CD14-positive monocyte (primary cell): ENCODE measurements at regions not wholly inside any gene's neighbourhood (a gene's known extent, or its start where the extent isn't known, plus 50 kb on each side); places are given as distances from the start of the nearest gene placed in this dataset.

ENCODE experiments used
- DNase-seq, 3 donors: peaks; one replicate each; pipeline ENCODE4 v3.0.0-alpha.2; 2011 to 2022
- H2AFZ ChIP-seq: 2 replicates; pipeline ENCODE4 v1.6.0; 2012; ENCODE audit warnings: mild to moderate bottlenecking, low read depth, low read length, inconsistent platforms; ENCODE audit not compliant: insufficient read depth, poor library complexity, severe bottlenecking
- H3K27ac ChIP-seq, 2 donors: 1 replicate in 1 of 2; 2 replicates in 1 of 2; pipeline ENCODE4 v1.5.1; 2012 to 2013; ENCODE audit warnings: low read length in 2 of 2, control low read depth in 1 of 2, inconsistent platforms in 1 of 2, low read depth in 1 of 2, mild to moderate bottlenecking in 1 of 2
- H3K27me3 ChIP-seq, 2 donors: one replicate each; pipeline versions ENCODE4 v1.6.0 to v1.6.1; 2011 to 2013; ENCODE audit warnings: low read length in 2 of 2; ENCODE audit not compliant: control insufficient read depth in 2 of 2, insufficient read depth in 2 of 2
- H3K36me3 ChIP-seq, 2 donors: replicated peaks in 1 of 2; 1 replicate in 1 of 2; 2 replicates in 1 of 2; pipeline versions ENCODE4 v1.5.1 to v1.6.1; 2012 to 2013; ENCODE audit warnings: low read length in 2 of 2, control low read depth in 1 of 2, inconsistent platforms in 1 of 2, mild to moderate bottlenecking in 1 of 2; ENCODE audit not compliant: insufficient read depth in 2 of 2, control insufficient read depth in 1 of 2
- H3K4me1 ChIP-seq, 2 donors: 1 replicate in 1 of 2; 2 replicates in 1 of 2; pipeline versions ENCODE4 v1.5.1 to v1.6.1; 2012 to 2013; ENCODE audit warnings: low read length in 2 of 2, control low read depth in 1 of 2, inconsistent platforms in 1 of 2, mild to moderate bottlenecking in 1 of 2, moderate library complexity in 1 of 2; ENCODE audit not compliant: insufficient read depth in 2 of 2, control insufficient read depth in 1 of 2
- H3K4me2 ChIP-seq: replicated peaks from 2 replicates; pipeline ENCODE3; 2012; ENCODE audit warnings: low read length, moderate library complexity, mild to moderate bottlenecking; ENCODE audit not compliant: poor library complexity, severe bottlenecking; ENCODE audit errors: extremely low read depth
- H3K4me3 ChIP-seq, 3 experiments: fragments of 200-600 bp in 1 of 3; sonication (generic) in 1 of 3; replicated peaks in 1 of 3; 1 replicate in 2 of 3; 2 replicates in 1 of 3; pipeline ENCODE4 v1.5.1; 2011 to 2013; ENCODE audit warnings: low read length in 3 of 3, mild to moderate bottlenecking in 3 of 3, control low read depth in 2 of 3, low read depth in 2 of 3, inconsistent platforms in 1 of 3, moderate library complexity in 1 of 3
- H3K79me2 ChIP-seq: 2 replicates; pipeline ENCODE4 v1.6.0; 2012; ENCODE audit warnings: mild to moderate bottlenecking, control low read depth, inconsistent platforms, low read length, moderate library complexity; ENCODE audit not compliant: insufficient read depth
- H3K9ac ChIP-seq: 2 replicates; pipeline ENCODE4 v1.6.0; 2017; ENCODE audit warnings: low read length, mild to moderate bottlenecking; ENCODE audit not compliant: insufficient read depth, poor library complexity, severe bottlenecking
- H3K9me3 ChIP-seq, 2 donors: replicated peaks in 1 of 2; 1 replicate in 1 of 2; 2 replicates in 1 of 2; pipeline versions ENCODE4 v1.5.1 to v1.6.1; 2012 to 2013; ENCODE audit warnings: low read length in 2 of 2, control low read depth in 1 of 2; ENCODE audit not compliant: control insufficient read depth in 1 of 2, insufficient read depth in 1 of 2
- H4K20me1 ChIP-seq: 2 replicates; pipeline ENCODE4 v1.6.0; 2012; ENCODE audit warnings: mild to moderate bottlenecking, low read length, control low read depth, moderate library complexity; ENCODE audit not compliant: insufficient read depth
- H3K27ac Mint-ChIP-seq, 7 donors: one replicate each; pipeline ENCODE4 v1.8.0; 2020; ENCODE audit warnings: mild to moderate bottlenecking in 7 of 7, mixed read lengths in 7 of 7, moderate library complexity in 6 of 7, inconsistent platforms in 2 of 7
- H3K27me3 Mint-ChIP-seq, 3 donors: one replicate each; pipeline ENCODE4 v1.8.0; 2021 to 2022; ENCODE audit warnings: low read depth in 3 of 3, mild to moderate bottlenecking in 3 of 3, mixed read lengths in 3 of 3, moderate library complexity in 3 of 3, inconsistent platforms in 1 of 3
- H3K36me3 Mint-ChIP-seq, 2 donors: one replicate each; pipeline ENCODE4 v1.8.0; 2020; ENCODE audit warnings: mixed read lengths in 2 of 2, inconsistent platforms in 1 of 2, mild to moderate bottlenecking in 1 of 2
- H3K4me1 Mint-ChIP-seq: one replicate; pipeline ENCODE4 v1.8.0; 2020; ENCODE audit warnings: mild to moderate bottlenecking, mixed read lengths
- H3K4me3 Mint-ChIP-seq, 2 donors: one replicate each; pipeline ENCODE4 v1.8.0; 2020; ENCODE audit warnings: mild to moderate bottlenecking in 2 of 2, mixed read lengths in 2 of 2, moderate library complexity in 1 of 2
- H3K9me3 Mint-ChIP-seq, 7 donors: one replicate each; pipeline ENCODE4 v1.8.0; 2020 to 2022; ENCODE audit warnings: mixed read lengths in 7 of 7, mild to moderate bottlenecking in 6 of 7, moderate library complexity in 6 of 7, inconsistent platforms in 2 of 7
- CTCF ChIP-seq: fragments of 200-600 bp; IDR thresholded peaks from one replicate; pipeline ENCODE4 v1.8.0; 2022; ENCODE audit warnings: antibody characterized with exemption, mild to moderate bottlenecking
- WGBS: methylation state at CpG from one replicate; pipeline ENCODE4 v1.1.5; 2013; ENCODE audit warnings: missing lambda C conversion rate; ENCODE audit not compliant: insufficient coverage; 5-methylcytosine and 5-hydroxymethylcytosine counted together
- intact Hi-C, 2 donors: fragments of 100-400 bp; cut with micrococcal nuclease; formaldehyde crosslinking; loops; one replicate each; pipeline versions ENCODE4 v1.15.0 to v1.15.1; 2023

- Mint-ChIP-seq H3K4me1 (no peaks in the 10 kb centered on the region), H3K4me3 (no peak overlapping the region), H3K9me3 (peaks cover 31 to 72% (median 57%) of the 10 kb centered on the region in 7 donors), H3K27me3 (peaks cover 0 to 2% (median 0%) of the 10 kb centered on the region in 3 donors), H3K27ac (no peak overlapping the region), H3K36me3 (peaks cover 0 to 2% of the 10 kb centered on the region in 2 donors)
- intact Hi-C loops: no loop called here
- H3K27me3 ChIP-seq: no peaks in the 10 kb centered on the region
- H3K4me1 ChIP-seq: no peaks in the 10 kb centered on the region
- no peak overlapping the region for H3K4me3 ChIP-seq
- TF ChIP-seq CTCF: no peak
- H3K4me2 ChIP-seq: no peak overlapping the region
- DNase-seq: no peak
- no peaks in the 10 kb centered on the region for H3K36me3 ChIP-seq
- no peak overlapping the region for H3K27ac ChIP-seq
- H3K79me2 ChIP-seq: no peaks in the 10 kb centered on the region
- H4K20me1 ChIP-seq: no peaks in the 10 kb centered on the region
- H3K9me3 ChIP-seq: peaks cover 29 to 59% of the 10 kb centered on the region in 2 donors
- no peak overlapping the region for H3K9ac ChIP-seq
- no peak overlapping the region for H2AFZ ChIP-seq
- WGBS: no CpG with 5 or more reads among the region's 2 CpGs
These were observed 448.0 kb upstream of the ZEB2 start for GRCh38 chr2:144967961-144968360.

- no peak for DNase-seq
- H3K27me3 ChIP-seq: no peaks in the 10 kb centered on the region
- H3K4me1 ChIP-seq: no peaks in the 10 kb centered on the region
- H3K36me3 ChIP-seq: no peaks in the 10 kb centered on the region
- no peaks in the 10 kb centered on the region for H4K20me1 ChIP-seq
- no peak overlapping the region for H2AFZ ChIP-seq
- no peaks in the 10 kb centered on the region for H3K79me2 ChIP-seq
- H3K27ac ChIP-seq: no peak overlapping the region
- no peak overlapping the region for H3K4me2 ChIP-seq
- Mint-ChIP-seq H3K36me3 (peaks cover 0 to 1% of the 10 kb centered on the region in 2 donors), H3K4me1 (no peaks in the 10 kb centered on the region), H3K27ac (no peak overlapping the region), H3K27me3 (peaks cover 0 to 2% (median 0%) of the 10 kb centered on the region in 3 donors), H3K9me3 (peaks cover 24 to 68% (median 48%) of the 10 kb centered on the region in 7 donors), H3K4me3 (no peak overlapping the region)
- no peak overlapping the region for H3K9ac ChIP-seq
- TF ChIP-seq CTCF: no peak
- intact Hi-C loops: no loop called here
- 100% methylated on average over 3 of the region's 4 CpGs for WGBS
- no peak overlapping the region for H3K4me3 ChIP-seq
- peaks cover 28 to 50% of the 10 kb centered on the region in 2 donors for H3K9me3 ChIP-seq
These were observed 445.3 kb upstream of the ZEB2 start for GRCh38 chr2:144965172-144965571.
